Epidermal melanocyte (primary cell): ENCODE measurements at regions not wholly inside any gene's neighbourhood (a gene's known extent, or its start where the extent isn't known, plus 50 kb on each side); places are given as distances from the start of the nearest gene placed in this dataset.

ENCODE experiments used
- DNase-seq: peaks from one replicate; pipeline ENCODE4 v3.0.0; 2011; ENCODE audit warnings: low spot score; ENCODE audit not compliant: insufficient read length

GRCh38 chr13:111993691-111994090 is 73.3 kb upstream of the SOX1 start:
- DNase-seq = no peak

- DNase-seq = no peak
Observed at GRCh38 chr13:111994578-111994977, 72.4 kb upstream of the SOX1 start.

- no peak for DNase-seq
Observed at GRCh38 chr13:111999352-111999751, 67.6 kb upstream of the SOX1 start.

DNA sequence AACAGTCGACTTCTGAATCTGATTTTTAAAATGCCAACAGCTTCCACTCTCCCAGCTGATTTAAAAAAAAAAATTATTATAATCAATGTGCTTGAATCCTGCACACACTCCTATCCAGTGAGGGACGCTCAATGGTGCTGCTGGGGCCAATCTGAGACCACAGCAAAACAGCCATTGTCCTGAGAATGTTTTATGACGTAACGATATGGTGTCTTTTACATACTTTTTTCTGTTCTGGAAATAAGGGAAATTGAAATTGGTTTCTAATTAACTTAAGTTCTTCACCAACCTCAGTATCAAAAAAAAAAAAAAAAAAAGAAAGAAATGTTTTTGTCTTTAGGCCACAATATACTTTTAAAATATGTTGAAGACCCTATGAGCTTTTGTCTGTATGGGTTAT is 66.1 kb upstream of the SOX1 start:
- DNase-seq = no peak

- no peak for DNase-seq
Observed at GRCh38 chr13:112001571-112001970, 65.4 kb upstream of the SOX1 start.

- DNase-seq = no peak
Observed at GRCh38 chr13:112003396-112003795, 63.6 kb upstream of the SOX1 start.

GRCh38 chr13:112003941-112004340 is 63.0 kb upstream of the SOX1 start:
- DNase-seq = no peak

GRCh38 chr13:112005925-112006324 is 61.0 kb upstream of the SOX1 start:
- DNase-seq = no peak

DNA sequence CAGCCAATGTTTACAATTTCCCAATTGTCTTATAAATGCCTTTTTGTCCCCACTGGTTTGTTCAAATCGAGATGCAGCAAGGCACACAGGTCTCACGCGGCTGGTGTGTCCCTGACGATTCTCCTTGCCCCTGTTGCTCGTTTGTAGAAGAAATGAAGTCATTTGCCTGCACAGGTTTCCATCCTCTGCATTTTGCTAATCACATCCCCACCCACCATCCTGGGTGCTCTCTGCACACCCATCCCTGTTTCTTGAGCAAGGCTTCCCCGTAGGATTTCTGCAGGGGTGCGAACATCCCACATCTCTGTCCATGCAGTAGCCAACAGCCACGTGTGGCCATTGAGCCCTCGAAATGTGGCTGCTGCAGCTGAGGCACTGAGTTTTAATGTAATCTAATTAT is 59.8 kb upstream of the SOX1 start:
- no peak for DNase-seq

GRCh38 chr13:112010714-112011113 is 56.2 kb upstream of the SOX1 start:
- DNase-seq = no peak

GRCh38 chr13:112012016-112012704 is 54.8 kb upstream of the SOX1 start:
- no peak for DNase-seq

- DNase-seq = no peak
Observed at GRCh38 chr13:112012705-112013085, 54.3 kb upstream of the SOX1 start.

DNA sequence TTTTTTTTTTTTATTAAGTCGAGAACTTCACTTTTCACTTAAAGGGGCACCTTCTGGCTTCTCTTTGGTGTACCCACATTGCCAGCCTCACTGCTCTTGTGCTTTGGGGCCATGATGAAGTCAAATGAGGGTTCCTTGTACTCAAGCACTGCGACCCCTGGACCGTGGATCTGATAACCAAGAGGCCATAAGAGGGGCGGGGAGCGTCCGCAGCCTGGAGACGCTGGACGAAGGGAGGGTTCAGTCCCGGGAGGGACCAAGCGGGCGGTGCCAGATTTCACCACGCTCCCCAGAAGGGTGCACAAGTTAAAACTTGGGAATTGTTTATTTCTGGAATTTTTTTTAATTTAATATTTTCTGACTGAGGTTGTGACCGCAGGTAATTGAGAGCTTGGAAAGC is 53.3 kb upstream of the SOX1 start:
- DNase-seq = no peak

DNA sequence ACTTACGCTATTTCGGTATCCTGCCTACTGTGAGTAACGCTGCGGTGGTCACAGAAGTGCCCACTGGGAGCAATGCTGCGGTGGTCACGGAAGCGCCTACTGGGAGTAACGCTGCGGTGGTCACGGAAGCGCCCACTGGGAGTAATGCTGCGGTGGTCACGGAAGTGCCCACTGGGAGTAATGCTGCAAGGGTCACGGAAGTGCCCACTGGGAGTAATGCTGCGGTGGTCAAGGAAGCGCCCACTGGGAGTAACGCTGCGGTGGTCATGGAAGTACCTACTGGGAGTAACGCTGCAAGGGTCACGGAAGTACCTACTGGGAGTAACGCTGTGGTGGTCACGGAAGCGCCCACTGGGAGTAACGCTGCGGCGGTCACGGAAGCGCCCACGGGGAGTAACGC is 52.1 kb upstream of the SOX1 start:
- no peak for DNase-seq
